NCI-H748 treated with DMSO at 0.1 percent for 48 hours (cell line): ENCODE measurements at regions not wholly inside any gene's neighbourhood (a gene's known extent, or its start where the extent isn't known, plus 50 kb on each side); places are given as distances from the start of the nearest gene placed in this dataset.

Experiments used
- DNase-seq: peaks from one replicate; lab custom pipeline; 2025; lab: John Stamatoyannopoulos, UW

DNA sequence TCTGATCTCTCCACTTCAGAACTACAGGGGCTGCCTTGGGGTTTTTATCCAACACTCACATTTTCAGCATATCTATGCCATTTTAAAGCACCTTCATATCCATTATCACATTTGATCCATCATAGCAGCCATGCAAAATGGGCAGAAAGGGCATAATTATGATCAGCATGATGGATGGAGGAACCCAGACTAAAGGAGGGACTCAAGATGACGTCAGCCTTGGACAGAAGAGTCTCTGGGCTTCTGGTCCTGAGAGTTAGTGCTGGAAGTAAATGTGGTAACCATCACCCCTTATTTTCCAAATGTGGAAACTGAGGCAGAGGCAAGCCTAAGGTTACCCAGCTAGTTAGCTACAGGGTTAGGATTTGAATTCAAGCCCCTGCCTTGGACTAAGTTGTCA is 273.1 kb downstream of the DRD1 start:
- no peak for DNase-seq

DNA sequence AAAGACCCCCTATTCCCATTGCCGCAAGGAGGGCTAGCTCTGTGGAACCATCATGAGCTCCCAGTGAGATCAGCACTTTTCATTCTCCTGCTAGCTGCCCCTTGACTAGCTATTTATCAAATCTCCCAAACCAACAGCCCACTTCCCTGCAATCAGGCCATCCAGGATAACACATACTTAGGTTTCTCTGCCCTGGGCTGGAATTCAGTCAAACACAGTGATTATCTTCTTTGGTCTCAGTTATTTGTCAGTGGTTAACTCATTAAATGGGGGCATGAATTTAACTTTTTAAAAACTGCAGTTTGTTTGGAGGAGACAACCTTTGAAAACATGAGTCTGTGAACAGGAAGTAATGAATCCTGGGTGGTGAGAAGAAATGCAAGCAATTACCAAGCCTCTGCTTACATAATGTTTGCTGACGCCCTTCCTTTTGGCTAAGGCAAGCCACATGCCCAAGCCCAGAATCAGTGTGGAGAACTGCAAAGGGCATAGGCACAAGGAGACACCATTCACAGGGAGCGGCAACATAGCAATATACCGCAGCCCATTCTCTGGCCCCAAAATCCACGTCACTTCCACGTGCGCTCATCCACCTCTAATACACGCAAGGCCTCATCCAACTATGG is 275.0 kb downstream of the DRD1 start:
- no peak for DNase-seq

DNA sequence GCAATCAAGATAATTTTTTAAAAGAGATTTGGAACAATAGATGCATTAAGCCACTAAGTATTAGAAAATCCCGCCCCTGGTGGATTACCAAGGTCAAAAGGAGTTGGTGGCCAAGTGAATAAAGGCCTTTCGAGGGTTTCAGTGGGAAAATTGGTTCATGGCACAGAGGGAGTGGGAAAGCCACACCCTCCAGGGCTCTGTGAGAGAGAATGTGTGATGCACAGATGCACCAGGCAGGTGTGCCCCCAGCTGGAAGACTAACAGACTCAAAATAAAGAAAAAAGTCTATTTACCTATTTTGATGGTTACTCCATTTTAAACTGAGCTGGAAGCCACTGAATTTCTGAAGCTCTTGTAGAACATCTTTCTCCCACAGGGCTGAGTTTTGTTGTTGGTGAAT is 278.0 kb downstream of the DRD1 start:
- no peak for DNase-seq

DNA sequence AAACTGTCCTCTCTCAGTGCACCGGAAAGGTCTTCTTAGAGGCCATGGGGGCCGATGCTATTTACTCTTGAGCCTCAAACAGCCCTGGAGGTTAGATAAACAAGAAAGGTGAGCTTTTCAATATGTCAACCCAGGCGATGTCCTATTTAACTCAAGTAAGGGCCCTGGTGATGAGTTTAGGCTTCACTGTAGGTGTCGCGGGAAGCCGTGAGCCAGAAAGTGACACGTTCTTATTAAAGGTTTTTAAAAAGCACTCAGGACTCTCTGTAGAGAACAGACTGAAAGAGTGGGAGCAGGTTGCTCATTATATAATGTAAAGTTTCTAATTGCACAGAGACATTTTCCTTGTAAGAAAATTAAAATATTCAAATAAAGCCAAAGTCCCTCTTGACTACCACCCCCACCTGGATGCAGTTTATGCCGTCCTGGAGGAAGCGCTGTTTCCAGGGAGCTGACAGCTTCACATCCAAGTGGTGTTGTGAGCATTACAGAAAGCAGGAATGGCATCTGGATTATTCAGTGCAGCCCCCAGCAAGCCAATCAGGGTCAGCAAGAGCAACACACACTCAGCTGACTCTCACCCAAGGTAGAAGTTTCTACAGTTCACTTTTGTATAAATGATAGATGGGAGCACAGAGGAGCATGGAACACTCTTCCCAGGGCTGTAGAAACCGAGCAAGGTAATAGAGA is 280.3 kb downstream of the DRD1 start:
- DNase-seq: no peak

DNA sequence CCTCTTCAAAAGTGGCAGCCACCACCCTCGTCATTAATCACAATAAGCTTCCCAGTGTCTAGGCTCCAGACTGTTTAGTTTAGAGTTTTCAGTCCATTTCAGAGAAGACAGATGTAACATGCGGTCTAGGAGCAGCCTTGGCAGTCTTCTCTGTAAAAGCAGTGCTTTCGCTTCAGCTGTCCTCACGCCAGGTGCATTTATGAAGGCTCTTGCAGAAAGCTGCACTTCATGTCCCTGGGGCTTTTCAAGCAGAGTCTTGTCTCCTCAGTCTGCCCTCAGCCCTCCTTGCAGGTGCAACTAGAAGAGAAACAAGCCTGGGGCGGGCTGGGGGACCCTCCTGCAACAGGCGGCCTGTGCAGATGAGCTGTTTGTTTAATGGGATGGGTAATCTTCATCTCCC is 281.9 kb downstream of the DRD1 start:
- no peak for DNase-seq

DNA sequence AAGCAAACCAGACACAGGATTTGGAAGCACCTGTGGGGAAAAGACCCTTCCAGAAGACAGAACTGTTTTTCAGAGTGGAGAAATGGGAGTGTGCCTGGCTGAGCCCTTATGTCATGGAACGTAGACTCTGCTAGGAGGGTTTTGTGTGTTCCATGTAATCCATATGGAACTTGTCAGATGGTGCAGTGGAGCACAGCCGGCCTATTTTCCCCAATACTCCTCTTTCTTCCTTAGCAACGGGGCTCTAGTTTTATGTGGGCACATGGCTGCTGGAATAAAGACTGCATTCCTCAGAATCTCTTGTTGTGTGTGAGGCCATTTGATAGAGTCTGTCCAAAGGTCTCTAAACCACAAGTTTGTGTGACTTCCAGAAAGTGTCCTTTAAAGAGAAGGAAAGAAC is 284.0 kb downstream of the DRD1 start:
- DNase-seq: no peak

DNA sequence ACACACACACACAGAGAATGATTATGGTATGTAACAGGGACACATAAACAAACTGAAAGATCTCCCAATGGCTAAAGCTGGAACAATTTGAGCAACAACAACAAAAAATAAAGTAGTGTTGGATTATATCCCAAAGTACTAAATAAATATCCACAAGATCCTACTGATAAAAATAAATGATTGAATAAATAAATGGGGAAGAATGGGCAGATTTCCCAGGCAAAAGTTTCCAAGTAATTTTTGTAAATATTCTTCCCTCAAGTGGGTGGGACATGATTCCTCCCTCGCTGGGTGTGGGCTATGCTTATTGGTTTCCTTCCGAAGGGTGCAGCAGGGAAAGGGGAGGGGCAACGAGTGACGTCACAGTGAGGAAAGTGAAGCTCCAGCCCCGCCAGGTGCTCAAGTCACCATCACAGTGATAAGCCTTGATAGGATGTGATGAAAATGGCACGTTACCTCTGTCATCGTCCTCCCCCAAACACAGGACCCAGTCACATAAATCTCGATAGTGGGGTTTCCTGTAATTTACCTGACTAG is 295.3 kb downstream of the DRD1 start:
- DNase-seq: no peak

DNA sequence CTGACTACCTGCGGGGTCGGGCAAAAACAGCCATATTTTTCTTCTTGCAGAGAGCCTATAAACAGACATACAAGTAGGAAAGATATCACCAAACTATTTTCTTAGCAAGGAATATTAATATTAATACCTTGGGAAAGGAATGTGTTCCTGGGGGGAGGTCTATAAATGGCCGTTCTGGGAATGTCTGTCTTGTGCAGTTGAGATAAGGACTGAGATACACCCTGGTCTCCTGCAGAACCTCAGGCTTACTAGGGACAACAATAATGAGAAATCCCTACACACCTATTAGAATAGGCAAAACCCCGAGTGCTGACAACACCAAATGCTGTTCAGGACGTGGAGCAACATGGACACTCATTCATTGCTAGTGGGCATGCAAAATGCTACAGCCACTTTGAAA is 297.2 kb downstream of the DRD1 start:
- no peak for DNase-seq

DNA sequence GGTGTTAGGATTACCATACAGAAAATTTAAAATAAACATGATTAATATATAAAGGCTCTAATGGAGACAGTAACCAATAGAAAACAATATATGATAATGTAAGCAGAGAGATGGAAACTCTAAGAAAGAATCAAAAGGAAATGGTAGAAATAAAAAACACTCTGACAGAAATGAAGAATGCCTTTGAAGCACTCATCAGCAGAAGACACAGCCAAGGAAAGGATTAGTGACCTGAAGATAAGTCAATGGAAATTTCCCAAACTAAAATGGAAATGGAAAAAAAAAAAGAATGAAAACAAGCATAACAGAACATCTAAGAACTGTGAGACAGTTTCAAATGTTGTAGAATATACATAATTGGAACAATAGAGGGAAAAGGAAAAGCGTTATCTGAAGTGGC is 302.6 kb downstream of the DRD1 start:
- no peak for DNase-seq

DNA sequence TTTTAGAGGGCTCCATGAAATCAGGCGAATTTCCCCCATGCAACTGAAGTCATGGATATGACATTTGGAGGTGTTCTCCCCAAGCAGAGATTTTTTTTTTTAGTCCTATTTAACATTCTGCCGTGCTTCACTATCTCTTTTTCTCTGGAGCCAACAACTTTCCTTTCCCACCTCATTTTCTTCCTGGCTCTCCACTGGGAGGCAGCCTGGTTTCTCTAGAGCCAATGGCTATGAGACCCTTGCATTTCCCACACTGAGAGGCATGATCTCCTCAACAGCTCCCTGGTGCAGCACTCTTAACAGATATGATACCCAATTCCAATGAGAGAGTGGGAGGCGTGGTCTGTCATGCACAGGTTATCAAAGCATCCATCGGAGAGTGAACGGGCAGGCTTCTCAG is 310.8 kb downstream of the DRD1 start:
- DNase-seq: no peak

DNA sequence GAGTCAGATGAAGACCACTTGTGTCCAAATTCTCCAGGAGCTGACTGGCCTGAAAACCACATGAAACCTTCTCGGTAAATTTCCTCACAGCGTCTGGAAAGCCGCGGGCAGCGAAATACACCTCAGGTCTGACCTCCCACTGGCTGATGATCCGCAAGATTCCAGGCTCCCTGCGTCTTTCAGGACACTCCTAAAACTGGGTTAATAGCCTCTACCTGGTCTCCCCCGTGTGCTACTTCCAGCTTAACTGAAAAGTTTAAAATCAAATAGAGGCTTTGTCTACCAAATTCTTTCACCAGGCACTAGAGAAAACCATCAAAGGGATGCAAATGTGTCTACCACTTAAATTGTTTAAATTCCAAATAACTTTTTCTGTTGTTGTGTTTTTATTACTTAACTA is 312.6 kb downstream of the DRD1 start:
- no peak for DNase-seq

DNA sequence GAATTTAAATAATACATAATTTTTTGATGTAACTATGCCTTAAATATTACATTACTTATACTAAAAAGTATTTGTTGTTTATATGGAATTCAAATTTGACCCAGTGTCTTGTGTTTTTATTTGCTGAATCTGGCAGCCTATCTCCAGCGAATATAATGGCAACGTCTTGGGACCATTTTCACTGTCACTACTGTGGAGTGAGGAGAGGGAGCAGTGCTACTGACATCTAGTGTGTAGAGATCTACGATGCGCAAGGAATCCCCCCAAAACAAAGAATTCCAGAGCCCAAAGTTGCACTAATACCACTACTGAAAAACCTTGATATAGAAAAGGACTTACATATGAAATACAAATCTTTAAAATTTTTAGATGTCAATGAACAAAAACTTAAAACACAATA is 314.4 kb downstream of the DRD1 start:
- DNase-seq: no peak

DNA sequence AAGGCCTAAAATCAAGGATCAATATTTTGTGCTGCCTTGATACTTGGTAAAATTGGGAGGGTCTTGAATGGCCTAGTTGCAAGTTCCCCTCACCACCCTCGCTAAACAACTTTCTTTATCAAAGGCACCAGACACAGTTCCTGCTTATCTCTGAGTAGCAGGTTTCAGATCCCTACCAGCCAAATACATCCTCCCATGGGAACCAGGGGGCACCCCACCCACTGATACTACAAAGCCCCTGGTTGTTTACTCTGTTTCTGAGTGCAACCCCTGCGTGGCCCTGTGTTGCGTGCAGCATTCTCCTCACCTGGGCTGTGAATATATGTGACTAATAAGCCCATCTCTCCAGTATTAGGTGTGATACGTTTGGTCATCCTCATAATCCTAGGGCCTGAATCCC is 314.9 kb downstream of the DRD1 start:
- no peak for DNase-seq

DNA sequence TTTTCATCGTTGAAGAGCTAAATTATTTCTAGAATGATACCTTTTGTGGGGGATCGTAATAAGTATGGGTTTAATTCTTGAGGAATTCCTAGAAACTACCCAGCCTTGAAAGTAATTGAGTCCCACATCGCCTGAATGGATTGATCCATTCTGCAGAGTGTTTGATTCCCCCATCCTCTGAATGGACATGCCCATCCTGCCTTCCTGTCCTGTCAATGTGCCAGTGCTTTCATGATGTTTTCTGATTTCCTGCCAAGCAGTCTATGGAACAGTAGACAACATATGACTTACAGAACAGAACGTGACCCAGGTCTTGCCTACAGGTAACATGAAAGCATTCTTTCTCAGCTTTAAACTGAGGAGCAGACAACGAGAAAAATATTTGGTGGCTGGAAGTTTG is 319.2 kb downstream of the DRD1 start:
- DNase-seq: no peak

DNA sequence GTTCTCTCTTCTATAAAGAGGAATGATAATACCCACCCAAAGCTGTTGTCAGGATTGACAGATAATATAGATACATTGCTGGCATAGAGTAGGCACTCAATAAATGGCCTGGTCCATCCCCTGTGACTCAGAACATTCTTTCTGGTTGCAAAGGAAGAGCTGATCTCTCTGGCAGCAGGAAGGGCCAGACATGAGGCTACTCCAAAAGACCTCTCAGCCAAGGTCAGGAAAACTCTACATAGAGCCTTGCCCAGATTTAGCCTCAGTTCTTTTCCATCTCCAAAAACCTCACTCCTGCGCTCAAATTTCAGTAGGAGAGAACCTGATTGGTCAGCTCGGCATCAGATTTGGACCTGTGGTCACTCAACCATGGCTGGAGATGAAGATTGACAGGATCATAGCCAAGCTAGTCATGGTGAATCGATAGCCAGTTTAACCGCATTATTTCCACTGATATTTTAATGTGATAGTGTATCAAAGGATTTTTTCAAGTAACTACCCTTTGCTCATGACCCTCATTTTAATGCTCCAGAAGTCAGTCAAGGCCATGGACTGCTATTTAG is 319.6 kb downstream of the DRD1 start:
- DNase-seq: no peak

DNA sequence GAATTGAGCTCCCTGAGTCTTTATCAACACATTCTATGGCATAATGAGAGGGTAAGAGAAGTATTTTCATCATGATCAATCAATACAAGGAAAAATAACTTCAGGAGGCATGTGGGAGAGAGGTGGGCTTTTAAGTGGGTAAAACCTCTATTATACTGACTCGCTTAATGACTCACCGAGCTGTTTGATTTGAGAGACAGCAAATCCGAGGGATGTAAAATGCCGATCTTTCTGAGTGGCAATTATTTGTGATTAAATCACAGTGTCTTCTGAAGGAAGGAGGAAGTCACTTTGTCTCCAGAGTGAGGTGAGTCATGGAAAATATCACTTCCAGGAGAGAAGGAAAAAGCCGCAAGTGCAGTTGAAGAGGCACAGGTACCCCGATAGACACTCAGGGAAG is 320.4 kb downstream of the DRD1 start:
- DNase-seq: no peak

DNA sequence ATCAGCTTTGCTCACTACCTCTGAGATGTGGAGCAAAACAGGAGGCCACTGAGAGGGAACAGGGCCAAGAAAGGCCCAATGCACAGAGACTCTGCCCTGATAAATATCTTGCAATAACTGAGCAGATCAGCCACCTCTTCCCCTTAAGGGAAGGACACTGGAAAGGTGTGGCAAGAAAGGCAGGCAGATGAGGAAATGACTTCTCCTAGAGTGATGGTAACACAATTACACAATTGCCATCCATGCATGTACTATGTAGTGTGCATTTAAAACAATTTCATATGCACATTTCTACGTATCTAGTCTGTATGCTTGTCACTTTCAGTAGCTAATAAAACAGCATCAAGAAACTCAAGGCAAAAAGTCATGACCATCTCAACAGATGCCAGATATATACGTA is 322.5 kb downstream of the DRD1 start:
- DNase-seq: no peak

DNA sequence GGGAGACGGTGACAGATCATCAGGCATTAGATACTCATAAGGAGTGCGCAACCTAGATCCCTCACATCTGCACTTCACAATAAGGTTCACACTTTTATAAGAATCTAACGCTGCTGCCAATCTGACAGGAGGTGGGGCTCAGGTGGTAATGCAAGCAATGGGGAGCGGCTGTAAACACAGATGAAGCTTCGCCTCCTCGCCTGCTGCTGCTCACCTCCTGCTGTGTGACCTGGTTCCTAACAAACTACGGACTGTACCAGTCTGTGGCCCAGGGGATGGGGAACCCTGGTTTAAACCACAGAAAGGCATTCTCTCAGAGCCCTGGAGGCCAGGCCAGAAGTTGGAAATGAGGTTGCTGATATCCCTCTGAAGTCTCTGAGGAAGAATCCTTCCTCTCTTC is 323.6 kb downstream of the DRD1 start:
- no peak for DNase-seq

DNA sequence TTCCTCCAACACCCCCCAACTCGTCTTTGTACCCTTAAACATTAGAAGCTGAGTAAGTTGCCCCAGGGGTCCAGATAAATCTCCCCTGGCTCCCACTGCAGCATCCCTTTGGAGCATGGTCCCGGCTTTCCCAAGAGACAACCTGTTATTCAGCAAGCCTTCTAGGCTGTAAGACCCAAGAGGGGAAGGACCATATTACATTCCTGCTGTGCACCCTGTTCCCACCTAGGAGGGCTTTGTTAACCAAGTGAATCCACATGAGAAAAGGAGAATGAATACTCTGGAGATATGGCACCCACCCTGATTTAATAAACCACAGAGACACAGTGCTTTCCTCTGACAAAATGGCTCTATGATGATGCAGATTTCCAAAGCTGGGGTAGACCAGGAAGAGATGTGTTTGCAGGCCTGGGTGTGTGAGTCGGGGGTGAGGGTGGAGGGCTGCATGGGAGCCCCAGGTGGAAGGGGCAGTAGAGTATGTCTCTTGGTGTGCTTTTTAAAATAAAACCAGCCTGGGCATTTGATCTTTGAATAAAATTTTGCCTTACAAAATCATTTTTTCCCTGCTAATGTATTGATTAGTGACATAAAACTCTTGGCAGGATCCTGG is 325.2 kb downstream of the DRD1 start:
- DNase-seq: no peak

DNA sequence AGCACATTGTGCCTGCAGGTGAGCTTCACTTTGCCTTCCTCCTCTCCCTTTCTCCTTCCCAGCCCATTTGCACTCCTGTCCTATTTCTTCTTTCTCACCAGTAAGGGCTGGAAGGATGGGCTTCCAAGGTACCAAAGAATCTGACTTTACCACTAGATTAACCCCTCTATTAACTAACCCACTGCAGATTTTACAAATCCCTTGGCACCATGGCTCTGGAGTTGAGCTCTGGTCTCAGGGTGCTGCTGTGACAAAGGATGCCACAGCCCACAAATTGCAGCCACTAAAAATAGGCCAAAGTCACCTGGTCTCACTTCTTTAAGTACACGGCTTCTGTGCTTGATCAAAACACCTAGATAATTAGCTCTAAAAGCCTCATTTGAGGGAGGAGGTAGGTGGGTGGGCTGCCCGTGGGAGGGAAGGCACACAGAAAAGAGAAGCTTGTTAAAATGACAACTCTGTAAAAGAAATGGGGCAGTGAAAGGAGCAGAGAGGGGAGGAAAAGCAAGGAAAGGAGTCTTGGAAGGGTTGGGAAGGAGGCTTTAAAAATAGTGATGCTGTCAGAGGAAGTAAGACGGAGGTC is 327.4 kb downstream of the DRD1 start:
- no peak for DNase-seq

DNA sequence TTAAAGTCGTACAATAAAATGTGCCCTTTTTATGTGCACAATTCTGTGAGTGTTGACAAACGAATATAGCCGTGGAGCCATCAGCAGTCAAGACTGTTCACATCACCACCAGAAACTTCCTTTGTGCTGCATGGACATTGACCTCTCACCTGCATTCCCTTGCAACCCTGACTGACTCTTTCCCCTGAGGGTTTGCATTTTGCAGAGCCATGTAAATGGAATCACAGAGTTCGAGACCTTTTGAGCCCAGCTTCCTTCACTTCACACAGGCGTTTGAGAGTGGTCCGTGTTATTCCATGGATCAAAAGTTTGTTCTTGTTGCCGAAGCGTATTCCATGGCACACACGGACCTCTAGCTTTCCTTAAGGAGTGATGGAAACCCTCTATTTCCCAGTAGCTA is 328.2 kb downstream of the DRD1 start:
- no peak for DNase-seq

DNA sequence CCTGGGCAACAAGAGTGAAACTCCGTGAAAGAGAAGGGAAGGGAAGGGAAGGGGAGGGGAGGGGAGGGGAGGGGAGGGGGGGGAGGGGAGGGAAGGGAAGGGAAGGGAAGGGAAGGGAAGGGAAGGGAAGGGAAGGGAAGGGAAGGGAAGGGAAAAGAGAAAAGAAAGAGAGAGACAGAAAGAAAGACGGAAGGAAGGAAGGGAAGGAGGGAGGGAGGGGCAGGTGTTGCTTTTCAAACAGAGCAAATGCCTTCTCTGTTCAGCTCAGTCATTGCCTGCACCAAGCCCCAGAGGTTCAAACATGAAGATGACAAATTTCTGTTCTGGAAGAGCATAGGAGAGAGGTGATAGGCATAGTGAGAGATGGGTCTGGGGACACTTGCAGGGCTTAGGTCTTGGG is 330.0 kb downstream of the DRD1 start:
- no peak for DNase-seq
